ENCODE measurements at regions not wholly inside any gene's neighbourhood (a gene's known extent, or its start where the extent isn't known, plus 50 kb on each side); places are given as distances from the start of the nearest gene placed in this dataset.

DNA sequence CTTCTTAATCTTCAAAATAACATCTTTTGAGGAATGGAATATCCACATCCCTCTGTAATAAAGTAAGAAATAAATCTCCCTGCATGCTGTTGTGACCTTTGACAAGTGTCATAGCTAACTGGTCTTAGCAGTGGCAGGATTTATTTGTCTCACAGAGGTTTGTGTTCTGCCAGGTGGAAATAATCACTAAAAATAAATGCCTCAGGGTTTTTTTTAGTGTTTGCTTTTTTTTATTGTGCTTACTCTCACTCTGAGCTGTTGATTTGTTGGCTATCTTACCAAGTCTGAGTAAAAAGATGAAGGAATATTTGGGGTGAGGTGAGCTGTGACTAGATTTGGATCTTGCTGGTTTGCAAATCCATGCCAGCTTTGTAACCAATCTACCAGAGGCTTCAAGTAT is 285.4 kb downstream of the ALG10B start:
- Histone ChIP-seq H3K9me2 (ENCODE audit: insufficient read depth) (no peaks in the 10 kb centered on the region), H3K4me2 (no peak overlapping the region), H2AFZ (no peak overlapping the region), H3K4me1 (ENCODE audit: insufficient read depth) (no peaks in the 10 kb centered on the region), H3K36me3 (ENCODE audit: insufficient read depth) (no peaks in the 10 kb centered on the region), H3K27me3 (ENCODE audit: insufficient read depth) (no peaks in the 10 kb centered on the region), H3K27ac (ENCODE audit: low read depth) (no peak overlapping the region), H3K4me3 (no peak overlapping the region), H3K79me2 (replicated peaks; ENCODE audit: insufficient read depth) (no peaks in the 10 kb centered on the region), H4K20me1 (replicated peaks; ENCODE audit: insufficient read depth) (no peaks in the 10 kb centered on the region), H3F3A (replicated peaks; ENCODE audit: low read depth) (no peaks in the 10 kb centered on the region)
- Mint-ChIP-seq H3K36me3 (ENCODE audit: low read depth) (no peaks in the 10 kb centered on the region), H3K4me3 (no peak overlapping the region), H3K27me3 (ENCODE audit: insufficient read depth, low read depth, poor library complexity) (peaks cover 3% of the 10 kb centered on the region), H3K9me3 (peaks cover 22% of the 10 kb centered on the region), H3K4me1 (no peaks in the 10 kb centered on the region), H3K27ac (no peak overlapping the region)
- ATAC-seq (no peak), DNase-seq (ENCODE audit: low spot score) (no peak)
- TF ChIP-seq, protein P1, sequence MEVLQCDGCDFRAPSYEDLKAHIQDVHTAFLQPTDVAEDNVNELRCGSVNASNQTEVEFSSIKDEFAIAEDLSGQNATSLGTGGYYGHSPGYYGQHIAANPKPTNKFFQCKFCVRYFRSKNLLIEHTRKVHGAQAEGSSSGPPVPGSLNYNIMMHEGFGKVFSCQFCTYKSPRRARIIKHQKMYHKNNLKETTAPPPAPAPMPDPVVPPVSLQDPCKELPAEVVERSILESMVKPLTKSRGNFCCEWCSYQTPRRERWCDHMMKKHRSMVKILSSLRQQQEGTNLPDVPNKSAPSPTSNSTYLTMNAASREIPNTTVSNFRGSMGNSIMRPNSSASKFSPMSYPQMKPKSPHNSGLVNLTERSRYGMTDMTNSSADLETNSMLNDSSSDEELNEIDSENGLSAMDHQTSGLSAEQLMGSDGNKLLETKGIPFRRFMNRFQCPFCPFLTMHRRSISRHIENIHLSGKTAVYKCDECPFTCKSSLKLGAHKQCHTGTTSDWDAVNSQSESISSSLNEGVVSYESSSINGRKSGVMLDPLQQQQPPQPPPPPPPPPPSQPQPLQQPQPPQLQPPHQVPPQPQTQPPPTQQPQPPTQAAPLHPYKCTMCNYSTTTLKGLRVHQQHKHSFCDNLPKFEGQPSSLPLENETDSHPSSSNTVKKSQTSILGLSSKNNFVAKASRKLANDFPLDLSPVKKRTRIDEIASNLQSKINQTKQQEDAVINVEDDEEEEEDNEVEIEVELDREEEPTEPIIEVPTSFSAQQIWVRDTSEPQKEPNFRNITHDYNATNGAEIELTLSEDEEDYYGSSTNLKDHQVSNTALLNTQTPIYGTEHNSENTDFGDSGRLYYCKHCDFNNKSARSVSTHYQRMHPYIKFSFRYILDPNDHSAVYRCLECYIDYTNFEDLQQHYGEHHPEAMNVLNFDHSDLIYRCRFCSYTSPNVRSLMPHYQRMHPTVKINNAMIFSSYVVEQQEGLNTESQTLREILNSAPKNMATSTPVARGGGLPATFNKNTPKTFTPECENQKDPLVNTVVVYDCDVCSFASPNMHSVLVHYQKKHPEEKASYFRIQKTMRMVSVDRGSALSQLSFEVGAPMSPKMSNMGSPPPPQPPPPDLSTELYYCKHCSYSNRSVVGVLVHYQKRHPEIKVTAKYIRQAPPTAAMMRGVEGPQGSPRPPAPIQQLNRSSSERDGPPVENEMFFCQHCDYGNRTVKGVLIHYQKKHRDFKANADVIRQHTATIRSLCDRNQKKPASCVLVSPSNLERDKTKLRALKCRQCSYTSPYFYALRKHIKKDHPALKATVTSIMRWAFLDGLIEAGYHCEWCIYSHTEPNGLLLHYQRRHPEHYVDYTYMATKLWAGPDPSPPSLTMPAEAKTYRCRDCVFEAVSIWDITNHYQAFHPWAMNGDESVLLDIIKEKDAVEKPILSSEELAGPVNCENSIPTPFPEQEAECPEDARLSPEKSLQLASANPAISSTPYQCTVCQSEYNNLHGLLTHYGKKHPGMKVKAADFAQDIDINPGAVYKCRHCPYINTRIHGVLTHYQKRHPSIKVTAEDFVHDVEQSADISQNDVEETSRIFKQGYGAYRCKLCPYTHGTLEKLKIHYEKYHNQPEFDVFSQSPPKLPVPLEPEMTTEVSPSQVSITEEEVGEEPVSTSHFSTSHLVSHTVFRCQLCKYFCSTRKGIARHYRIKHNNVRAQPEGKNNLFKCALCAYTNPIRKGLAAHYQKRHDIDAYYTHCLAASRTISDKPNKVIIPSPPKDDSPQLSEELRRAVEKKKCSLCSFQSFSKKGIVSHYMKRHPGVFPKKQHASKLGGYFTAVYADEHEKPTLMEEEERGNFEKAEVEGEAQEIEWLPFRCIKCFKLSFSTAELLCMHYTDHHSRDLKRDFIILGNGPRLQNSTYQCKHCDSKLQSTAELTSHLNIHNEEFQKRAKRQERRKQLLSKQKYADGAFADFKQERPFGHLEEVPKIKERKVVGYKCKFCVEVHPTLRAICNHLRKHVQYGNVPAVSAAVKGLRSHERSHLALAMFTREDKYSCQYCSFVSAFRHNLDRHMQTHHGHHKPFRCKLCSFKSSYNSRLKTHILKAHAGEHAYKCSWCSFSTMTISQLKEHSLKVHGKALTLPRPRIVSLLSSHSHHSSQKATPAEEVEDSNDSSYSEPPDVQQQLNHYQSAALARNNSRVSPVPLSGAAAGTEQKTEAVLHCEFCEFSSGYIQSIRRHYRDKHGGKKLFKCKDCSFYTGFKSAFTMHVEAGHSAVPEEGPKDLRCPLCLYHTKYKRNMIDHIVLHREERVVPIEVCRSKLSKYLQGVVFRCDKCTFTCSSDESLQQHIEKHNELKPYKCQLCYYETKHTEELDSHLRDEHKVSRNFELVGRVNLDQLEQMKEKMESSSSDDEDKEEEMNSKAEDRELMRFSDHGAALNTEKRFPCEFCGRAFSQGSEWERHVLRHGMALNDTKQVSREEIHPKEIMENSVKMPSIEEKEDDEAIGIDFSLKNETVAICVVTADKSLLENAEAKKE (CRISPR knock-in tag; IDR thresholded peaks at IDR 0.05) = no peak
- TF ChIP-seq EZH2phosphoT487 (IDR thresholded peaks at IDR 0.05; ENCODE audit: unreplicated experiment) = no peak
- no peak for TF ChIP-seq EZH2 (IDR thresholded peaks at IDR 0.05; ENCODE audit: low read depth, unreplicated experiment)
- no peak for TF ChIP-seq NANOG (IDR thresholded peaks at IDR 0.05; ENCODE audit: borderline replicate concordance)
- TF ChIP-seq, protein P2, sequence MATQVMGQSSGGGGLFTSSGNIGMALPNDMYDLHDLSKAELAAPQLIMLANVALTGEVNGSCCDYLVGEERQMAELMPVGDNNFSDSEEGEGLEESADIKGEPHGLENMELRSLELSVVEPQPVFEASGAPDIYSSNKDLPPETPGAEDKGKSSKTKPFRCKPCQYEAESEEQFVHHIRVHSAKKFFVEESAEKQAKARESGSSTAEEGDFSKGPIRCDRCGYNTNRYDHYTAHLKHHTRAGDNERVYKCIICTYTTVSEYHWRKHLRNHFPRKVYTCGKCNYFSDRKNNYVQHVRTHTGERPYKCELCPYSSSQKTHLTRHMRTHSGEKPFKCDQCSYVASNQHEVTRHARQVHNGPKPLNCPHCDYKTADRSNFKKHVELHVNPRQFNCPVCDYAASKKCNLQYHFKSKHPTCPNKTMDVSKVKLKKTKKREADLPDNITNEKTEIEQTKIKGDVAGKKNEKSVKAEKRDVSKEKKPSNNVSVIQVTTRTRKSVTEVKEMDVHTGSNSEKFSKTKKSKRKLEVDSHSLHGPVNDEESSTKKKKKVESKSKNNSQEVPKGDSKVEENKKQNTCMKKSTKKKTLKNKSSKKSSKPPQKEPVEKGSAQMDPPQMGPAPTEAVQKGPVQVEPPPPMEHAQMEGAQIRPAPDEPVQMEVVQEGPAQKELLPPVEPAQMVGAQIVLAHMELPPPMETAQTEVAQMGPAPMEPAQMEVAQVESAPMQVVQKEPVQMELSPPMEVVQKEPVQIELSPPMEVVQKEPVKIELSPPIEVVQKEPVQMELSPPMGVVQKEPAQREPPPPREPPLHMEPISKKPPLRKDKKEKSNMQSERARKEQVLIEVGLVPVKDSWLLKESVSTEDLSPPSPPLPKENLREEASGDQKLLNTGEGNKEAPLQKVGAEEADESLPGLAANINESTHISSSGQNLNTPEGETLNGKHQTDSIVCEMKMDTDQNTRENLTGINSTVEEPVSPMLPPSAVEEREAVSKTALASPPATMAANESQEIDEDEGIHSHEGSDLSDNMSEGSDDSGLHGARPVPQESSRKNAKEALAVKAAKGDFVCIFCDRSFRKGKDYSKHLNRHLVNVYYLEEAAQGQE (IDR thresholded peaks at IDR 0.05; ENCODE audit: unreplicated experiment) = no peak
- no peak for TF ChIP-seq POLR2AphosphoS5 (IDR thresholded peaks at IDR 0.05; ENCODE audit: low read depth)
- TF ChIP-seq, protein P3, sequence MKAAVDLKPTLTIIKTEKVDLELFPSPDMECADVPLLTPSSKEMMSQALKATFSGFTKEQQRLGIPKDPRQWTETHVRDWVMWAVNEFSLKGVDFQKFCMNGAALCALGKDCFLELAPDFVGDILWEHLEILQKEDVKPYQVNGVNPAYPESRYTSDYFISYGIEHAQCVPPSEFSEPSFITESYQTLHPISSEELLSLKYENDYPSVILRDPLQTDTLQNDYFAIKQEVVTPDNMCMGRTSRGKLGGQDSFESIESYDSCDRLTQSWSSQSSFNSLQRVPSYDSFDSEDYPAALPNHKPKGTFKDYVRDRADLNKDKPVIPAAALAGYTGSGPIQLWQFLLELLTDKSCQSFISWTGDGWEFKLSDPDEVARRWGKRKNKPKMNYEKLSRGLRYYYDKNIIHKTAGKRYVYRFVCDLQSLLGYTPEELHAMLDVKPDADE (IDR thresholded peaks at IDR 0.05) = no peak
- TF ChIP-seq CREB1 (CRISPR knock-in tag; IDR thresholded peaks at IDR 0.05; ENCODE audit: low read depth) = no peak
- no peak for TF ChIP-seq STAT1 (IDR thresholded peaks at IDR 0.05; ENCODE audit: unreplicated experiment)
- TF ChIP-seq ZNF331 (CRISPR knock-in tag; IDR thresholded peaks at IDR 0.05; ENCODE audit: low read depth) = no peak
- TF ChIP-seq, protein P4, sequence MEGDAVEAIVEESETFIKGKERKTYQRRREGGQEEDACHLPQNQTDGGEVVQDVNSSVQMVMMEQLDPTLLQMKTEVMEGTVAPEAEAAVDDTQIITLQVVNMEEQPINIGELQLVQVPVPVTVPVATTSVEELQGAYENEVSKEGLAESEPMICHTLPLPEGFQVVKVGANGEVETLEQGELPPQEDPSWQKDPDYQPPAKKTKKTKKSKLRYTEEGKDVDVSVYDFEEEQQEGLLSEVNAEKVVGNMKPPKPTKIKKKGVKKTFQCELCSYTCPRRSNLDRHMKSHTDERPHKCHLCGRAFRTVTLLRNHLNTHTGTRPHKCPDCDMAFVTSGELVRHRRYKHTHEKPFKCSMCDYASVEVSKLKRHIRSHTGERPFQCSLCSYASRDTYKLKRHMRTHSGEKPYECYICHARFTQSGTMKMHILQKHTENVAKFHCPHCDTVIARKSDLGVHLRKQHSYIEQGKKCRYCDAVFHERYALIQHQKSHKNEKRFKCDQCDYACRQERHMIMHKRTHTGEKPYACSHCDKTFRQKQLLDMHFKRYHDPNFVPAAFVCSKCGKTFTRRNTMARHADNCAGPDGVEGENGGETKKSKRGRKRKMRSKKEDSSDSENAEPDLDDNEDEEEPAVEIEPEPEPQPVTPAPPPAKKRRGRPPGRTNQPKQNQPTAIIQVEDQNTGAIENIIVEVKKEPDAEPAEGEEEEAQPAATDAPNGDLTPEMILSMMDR (conservative IDR thresholded peaks at IDR 0.05; ENCODE audit: low read depth in 2 of 2) = no peak
- TF ChIP-seq JUNB (IDR thresholded peaks at IDR 0.05; ENCODE audit: unreplicated experiment) = no peak
- TF ChIP-seq ZNF114 (CRISPR knock-in tag; IDR thresholded peaks at IDR 0.05) = no peak

Data from GM23338 (cell line).